T-helper 1 cell (primary cell): ENCODE measurements at regions not wholly inside any gene's neighbourhood (a gene's known extent, or its start where the extent isn't known, plus 50 kb on each side); places are given as distances from the start of the nearest gene placed in this dataset.
"Not testable (repeated sequence)": the region's sequence is repeated elsewhere in the genome, so short reads cannot be mapped to it uniquely, and the experiment has no call there.

ENCODE experiments used
- DNase-seq, 5 donors: peaks; one replicate each; pipeline ENCODE4 v3.0.0-alpha.2; 2012 to 2020

DNA sequence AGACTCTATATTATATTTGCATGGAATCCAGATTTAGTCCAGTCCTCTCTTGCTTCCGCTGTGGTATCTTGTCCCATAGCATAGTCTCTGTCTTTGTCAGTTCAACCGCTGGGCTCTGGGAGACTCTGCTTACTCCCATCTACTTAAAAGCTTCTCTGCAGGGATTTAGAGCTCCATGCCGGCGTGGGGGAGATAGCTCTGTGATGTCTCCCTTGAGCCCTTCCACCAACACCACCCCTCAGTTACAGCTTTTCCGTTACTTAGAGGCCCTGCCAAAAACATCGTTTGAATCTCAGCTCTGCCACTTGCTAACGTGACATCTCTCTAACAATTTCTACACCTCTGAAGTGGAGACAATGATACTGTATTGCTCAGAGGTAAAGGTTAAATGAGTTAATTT, 306.1 kb upstream of the ZNF608 start:
- no peak for DNase-seq

DNA sequence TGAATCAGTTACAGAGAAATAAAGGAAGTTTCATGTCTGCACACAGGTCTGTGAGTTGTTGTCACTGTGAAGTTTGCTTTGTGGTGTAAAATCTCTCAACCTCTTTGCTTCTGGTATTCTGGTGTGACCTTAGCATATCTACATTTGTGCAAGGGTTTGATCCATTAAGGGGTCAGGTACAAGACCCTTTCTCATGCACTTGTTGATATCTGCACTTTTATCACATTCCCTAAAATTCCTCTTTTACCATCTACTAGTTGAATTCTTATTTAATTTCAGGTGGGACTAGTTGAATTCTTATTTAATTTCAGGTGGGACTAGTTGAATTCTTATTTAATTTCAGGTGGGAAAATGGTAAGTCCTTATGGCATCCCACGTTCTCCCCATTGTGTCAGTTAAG, 306.7 kb upstream of the ZNF608 start:
- DNase-seq: no peak

DNA sequence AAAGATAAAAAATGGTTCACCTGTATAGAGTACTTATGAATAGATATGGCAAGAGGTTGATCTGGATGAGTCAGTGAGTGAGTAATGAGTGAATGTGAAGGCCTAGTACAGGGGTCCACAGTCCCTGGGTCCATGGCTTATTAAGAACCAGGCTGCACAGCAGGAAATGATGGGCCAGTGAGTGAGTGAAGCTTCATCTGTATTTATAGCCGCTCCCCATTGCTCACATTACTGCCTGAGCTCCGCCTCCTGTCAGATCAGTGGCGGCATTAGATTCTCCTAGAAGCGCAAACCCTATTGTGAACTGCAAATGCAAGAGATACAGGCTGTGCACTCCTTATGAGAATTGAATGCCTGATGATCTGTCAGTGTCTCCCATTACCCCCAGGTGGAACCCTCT, 307.7 kb upstream of the ZNF608 start:
- DNase-seq: no peak

DNA sequence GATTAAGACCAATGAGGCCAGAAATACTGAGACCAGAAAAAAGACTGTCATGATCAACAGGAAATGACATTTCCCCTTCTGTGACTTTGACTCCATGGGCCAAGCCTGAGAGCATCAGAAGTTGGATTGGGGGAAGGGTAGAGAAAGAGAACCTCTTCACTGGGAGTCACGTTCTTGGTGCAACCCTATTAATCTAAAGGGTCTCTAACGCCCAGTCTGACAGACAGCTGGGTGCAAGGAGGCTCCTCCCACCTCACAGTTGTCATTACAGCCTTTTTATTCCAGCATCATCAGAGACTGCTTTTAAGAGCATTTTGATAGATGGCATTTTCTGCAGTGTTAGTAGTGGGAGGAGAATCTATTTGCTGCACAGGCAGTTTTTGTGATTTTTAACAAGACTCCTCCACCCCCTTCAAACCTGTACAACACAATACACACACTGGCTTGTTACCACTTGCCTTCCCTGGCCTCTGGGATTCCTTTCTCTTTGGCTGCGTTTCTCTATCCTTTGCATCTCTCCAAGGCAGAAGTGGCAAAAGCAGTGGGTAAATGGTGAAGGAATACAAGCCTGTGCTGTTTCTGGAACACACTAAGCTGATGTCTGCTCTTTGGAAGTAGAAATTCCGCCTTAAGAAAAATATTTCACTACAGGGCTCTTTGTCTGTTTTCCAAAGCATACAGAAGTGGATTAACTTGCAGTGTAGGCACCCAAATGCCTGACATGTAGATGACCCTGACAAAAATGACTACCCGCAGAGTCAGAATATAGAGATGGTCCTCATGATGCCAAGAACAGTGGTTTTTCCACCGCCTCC, 310.4 kb upstream of the ZNF608 start:
- no peak for DNase-seq

DNA sequence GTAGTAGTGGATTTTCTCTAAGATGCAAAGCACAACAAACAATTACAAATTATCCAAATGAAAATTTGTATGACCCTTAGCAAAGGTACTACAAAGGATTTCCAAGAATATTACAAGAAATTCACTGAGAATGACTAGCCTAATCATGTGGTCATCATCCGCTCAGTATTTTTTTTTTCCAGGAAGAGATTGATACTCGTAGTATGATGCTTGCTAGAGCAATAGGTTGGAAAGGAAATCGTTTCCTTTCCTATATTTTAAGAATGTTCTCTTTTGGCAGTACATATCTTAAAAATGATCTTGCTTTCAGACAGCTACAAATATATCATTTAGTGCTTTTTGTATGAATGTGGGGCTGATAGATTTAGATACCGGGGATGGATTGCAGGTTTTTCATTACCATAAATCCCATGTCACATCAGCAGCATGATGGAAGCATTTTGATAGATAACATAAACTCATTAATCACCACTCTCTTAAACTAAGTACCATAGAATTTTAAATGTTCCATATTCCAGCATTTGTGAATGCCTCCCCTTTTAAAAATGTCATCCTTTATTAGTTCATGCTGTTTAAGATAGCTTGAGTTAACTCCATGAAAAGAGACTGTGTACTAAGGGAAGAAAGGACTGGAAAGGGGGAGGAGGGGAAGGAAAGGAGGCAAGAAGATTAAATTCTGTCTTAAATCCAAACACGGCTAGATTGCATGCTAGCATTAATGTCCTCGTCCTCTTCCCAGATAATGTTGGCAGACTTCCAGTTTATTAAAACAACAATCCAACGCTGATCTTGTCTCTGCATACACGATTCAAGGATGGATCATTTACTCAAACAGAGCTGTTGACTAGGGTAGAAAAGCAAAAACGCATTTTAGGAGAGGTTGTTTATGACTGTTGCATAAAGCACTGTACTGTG, 311.7 kb upstream of the ZNF608 start:
- no peak for DNase-seq

DNA sequence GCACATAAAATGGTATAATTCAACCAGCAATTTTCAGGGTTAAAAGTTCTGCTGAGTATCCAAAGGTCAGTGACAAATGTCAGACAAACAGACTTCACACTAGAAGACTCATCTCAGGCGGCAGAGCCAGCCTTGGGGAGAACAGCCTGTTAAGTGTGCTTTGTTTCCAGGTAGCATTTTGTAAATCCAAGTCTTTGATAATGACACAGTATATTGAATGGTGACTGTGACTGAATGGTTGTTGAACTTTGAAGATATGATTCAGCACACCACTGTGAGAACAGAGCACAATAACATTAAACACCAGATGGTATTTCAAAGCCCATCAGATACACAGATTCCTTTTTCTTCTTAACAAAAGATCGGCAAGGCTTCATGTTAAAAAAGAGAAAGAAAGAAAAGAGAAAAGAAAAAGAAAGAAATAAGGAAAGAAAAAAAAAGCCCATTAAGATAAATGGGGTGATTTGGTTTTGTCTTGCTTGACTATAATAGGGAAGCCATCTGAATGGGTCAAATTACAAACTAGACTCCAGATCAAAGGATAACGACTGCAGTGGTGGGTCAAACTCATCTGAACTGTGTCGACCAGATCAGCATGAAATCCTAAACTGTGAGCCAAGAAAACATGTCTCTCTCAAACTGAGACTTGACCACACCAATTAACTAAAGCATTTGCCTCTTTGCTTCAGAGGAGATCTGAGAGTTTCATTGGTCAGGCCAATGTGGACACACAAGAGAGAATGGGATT, 313.0 kb upstream of the ZNF608 start:
- DNase-seq: no peak

DNA sequence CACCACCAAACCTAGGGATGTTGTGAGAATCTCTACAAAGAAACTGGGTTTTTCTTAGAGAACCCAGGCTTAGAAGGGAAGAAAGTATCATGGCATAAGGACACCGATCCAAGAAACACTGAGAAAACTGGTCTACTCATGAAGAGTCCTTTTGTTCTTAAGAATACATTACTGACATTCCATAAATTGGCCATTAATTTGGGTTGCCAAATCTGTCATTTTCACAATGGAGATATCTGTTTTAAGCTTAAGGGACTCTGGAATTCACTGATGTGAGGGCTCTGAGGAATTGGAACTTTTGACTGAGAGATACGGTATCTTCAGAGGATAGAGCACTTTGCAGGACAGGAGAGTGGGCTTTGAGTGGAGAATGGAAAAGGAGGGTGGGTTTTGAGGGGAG, 315.3 kb upstream of the ZNF608 start:
- DNase-seq: no peak

DNA sequence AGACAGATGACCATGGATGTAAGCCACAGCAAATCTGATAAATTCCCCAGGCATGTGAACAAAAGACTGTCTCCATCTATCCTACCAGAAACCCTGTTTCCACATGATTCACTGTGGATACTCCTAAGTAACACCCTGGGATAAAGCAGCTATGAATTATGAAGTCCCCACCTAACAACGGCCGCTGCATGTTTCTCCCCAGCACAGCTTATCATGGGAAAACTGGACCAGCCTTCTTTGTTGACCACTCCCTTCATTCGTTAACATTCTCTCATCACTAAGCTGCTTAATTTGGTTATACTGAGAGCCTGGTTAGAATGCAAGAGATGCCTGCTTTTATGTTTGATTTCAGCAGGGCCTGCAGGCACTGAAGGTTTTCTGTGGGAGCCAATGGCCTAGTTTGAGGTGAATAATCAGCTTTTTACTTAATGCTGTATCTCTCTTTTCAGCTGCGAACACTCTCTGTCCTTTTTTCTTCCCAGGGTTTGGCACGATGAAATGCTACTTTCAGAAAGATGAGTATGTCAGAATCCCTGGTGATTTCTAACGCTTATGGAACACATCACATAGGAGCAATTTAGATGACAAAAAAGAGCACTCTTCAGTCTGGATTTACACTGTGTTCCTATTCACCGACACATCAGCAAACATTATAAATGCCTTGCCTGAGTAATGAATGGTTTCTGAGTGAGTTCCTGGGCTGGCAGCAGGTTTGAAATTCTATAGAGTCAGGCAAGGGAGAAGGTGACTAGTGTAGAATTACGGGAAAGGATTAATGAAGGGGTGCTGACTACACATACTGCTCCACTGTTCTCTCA, 318.4 kb upstream of the ZNF608 start:
- no peak for DNase-seq

DNA sequence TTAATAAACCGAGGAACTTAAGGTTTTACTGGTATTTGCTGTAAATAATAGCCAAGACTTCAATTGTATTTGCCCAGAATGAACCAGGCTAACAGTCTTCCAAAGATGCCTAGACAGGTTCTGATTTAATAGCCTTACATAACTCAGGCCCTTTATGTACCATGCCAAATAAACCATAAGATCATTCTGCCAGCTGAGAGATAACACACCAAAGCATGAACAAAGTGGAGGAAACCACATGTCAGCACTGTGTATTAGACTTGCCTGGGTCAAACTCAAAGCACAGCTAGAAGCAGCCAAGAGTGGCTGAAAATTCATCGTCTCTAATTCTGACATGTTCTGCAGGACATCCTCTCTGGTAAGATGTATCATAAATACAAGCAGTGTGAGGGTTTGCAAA, 319.3 kb upstream of the ZNF608 start:
- no peak for DNase-seq

DNA sequence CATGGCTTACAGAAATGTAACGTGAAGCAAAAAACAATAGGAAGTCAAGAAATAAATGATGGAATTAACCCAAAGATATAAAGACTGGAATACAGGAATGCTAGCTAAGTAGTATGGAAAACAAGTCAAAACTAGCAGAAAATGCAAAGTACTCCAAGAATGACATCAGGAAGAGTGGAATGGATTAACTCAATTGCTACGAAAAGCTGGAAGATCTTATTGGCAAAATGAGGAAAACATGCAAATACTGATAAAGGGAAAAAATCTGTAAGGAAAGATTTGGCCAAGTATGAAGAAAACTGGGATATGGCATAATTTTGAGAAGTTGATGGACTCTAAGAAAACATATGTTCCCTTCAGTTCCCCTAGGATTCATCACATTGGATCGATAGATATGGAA, 324.5 kb upstream of the ZNF608 start:
- no peak for DNase-seq

DNA sequence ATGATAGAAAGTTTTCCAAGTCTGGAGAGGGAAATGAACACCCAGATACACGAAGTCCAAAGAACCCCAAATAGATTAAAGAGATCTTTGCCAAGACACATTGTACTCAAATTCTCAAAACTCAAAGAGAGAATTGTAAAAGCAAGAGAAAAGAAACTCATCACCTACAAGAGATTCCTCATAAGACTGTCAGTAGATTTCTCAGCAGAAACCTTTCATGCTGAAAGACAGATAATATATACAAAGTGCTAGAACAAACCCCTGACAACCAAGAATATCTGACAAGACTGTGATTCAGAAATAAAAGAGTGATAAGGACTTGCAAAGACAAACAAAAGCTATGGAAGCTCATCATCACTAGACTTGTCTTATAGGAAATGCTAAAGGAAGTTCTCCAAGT, 326.7 kb upstream of the ZNF608 start:
- no peak for DNase-seq

DNA sequence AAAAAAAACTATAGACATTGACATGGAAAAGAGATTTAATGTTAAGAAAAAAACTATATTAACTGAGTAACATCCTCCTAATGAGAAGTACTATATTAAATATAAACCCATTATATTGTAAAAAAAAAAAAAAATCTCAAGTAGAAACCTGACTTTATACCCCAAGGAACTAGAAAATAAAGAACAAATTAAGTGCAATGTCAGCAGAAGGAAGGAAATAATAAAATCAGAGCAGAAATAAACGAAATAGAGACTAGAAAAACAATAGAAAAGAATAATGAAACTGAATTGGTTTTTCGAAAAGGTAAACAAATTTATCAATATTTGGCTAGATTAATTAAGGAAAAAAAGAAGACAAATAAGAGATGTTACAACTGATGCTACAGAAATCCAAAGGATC, 329.1 kb upstream of the ZNF608 start:
- no peak for DNase-seq

DNA sequence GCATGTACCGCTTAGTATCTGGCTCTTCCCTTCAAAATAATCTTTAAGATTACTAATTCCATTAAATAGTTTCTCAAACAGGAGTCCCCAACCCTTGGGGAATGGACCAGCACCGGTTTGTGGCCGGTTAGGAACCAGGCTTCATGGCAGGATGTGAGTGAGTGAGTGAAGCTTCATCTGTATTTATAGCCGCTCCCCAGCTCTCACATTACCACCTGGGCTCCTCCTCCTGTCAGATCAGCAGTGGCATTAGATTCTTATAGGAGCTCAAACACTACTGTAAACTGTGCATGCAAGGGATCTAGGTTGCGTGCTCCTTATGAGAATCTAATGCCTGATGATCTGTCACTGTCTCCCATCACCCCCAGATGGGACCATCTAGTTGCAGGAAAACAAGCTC, 332.6 kb upstream of the ZNF608 start:
- DNase-seq: not testable (repeated sequence)

DNA sequence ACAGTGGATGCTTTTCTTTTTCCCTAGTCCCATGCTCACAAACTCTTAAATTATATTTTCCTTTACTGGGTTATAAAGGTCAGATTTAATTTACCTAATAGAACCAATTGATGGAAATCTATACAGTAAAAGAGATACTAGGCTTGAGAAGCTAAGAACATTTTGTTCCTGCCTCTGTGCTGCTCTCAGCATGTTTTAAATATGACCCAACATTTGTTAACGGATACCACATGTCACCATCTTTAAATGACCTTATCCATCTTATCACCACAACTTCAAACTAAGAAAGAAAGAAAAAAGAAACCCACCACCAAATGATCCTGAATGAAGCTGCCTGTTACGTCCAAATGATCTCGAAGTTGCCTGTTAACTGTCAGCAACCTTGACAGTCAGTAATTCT, 334.7 kb upstream of the ZNF608 start:
- DNase-seq: no peak

DNA sequence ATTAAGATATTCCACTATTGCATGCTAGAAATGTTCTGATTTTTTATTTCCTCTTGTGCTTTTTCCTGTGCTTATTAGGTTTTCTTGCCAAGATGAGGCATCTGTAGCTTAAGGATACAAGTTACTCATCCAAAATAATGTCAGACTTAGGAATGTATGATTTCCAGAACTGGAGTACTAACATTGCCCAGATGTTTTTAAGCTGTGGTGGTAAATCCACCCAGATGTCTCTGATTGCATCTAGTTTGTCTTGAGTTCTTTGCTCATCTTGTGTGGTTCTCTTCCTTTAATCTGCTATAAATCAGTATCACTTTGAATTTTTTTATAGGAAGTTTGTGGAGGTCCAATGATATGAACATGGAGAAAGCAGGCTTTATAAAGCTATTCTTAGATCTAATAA, 337.5 kb upstream of the ZNF608 start:
- DNase-seq: no peak

DNA sequence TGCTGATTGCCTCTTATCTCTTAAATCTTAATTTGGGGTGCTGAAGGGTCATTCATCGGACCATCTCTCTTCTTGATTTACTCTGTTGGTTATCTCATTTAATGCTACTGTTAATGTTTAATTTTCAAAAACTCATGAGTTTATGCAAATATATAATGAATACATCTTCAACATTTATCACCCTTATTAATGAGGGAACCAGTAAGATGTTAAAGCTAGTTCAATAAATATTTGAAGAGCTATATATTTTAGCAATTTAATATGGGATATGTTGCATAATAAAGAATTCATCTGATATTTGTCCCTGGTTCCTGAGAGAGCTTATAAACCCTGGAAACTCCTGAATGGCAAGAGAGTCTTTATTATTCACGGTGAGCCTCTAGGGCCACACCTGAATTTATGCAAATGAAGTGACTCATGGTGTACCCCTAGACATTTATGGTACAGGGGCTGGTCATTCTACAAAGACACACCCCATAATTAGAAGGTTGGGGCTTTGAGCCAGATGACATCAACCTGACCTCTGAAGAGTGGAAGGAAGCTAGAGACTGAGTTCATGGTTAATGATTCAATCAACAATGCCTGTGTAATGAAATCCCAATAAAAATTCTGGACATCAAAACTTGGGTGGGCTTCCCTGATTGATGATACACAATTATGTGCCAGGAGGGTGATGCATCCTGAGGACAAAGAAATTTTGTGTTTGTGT, 339.5 kb upstream of the ZNF608 start:
- DNase-seq: no peak

DNA sequence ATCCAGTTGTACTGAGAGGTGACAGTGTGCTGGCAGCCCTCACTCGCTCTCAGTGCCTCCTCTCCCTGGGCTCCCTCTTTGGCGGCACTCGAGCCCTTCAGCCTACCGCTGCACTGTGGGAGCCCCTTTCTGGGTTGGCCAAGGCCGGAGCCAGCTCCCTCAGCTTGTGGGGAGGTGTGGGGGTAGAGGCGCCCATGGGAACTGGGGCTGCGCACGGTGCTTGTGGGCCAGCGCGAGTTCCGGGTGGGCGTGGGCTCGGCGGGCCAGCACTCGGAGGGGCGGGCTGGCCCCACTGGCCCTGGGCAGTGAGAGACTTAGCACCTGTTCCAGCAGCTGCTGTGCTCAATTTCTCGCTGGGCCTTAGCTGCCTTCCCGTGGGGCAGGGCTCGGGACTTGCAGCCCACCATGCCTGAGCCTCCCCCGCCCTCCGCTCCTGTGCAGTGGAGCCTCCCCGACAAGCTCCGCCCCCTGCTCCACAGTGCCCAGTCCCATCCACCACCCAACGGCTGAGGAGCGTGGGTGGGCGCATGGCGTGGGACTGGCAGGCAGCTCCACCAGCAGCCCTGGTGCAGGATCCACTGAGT, 342.2 kb upstream of the ZNF608 start:
- DNase-seq: no peak

DNA sequence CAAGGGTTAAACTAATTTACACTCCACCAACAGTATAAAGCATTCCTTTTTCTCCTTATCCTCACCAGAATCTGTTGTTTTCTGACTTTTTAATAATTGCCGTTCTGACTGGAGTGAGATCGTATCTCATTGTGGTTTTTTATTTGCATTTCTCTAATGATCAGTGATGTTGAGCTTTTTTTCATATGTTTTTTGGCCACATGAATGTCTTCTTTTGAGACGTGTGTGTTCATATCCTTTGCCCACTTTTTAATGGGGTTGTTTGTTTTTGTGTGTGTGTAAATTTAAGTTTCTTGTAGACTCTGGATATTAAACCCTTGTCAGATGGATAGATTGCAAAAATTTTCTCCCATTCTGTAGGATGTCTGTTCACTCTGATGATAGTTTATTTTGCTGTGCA, 345.7 kb upstream of the ZNF608 start:
- not testable (repeated sequence) for DNase-seq

DNA sequence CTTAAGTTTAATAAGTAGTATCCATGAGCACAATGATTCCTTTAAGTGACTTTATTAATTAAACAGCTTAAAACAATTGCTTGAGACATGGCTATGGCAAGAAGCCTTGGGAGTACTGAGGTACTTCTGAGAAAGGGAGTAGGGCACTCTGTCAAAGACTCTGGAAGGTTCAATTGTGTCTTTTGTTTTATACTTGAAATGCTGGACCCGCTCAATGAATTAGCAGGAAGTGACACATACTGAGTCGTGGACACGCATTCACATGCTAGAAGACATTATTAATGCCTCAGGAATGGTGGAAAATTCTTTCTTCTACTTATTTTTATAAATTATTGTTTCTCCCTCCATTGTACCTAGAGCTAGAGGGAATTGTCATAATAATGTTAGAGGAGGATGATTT, 347.3 kb upstream of the ZNF608 start:
- no peak for DNase-seq

DNA sequence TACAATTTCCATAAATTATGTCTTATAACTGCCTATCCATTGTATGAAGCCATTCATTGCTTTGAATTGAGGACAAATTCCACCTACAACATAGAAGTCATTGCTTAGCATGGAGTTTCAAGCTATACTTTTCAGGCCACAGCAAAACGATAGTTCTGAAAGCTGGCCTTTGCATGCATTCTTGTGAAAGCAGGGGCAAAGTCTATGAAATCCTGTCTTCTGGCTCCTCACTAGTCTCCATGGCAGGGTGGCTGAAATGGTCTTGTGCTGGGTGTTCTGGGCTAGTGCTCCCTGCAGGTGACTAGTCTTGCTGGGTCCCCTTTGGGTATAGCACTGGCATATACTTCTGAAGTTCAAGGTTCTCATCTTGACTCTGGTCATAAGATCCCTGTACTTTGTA, 353.9 kb upstream of the ZNF608 start:
- no peak for DNase-seq

DNA sequence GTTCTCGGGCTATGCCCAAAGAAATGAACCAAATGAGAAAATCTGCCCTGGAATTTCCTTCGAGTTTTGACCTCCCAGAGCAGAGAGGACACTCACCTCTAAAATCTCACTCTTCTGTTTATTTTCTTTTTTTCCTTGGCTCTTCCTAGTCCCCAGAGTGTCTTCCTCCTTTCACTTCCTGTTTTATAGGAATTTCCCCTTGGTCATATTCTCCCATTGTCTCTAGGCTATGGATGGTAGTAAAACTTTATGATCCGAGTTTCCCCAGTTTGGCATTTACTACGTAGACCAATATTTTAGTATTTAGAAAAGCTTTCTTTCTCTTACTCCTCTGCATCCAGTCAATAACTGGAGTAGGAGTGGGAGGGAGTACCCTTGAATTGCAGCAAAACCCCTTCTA, 354.5 kb upstream of the ZNF608 start:
- DNase-seq: no peak
